Liver (tissue), 3 donors: ENCODE measurements at regions not wholly inside any gene's neighbourhood (a gene's known extent, or its start where the extent isn't known, plus 50 kb on each side); places are given as distances from the start of the nearest gene placed in this dataset.

Experiments
- FOXA1 ChIP-seq: IDR thresholded peaks from 2 replicates; pipeline ENCODE4 v1.6.1; 2016; ENCODE audit warnings: antibody characterized with exemption
- GABPA ChIP-seq, 2 donors: IDR thresholded peaks in 1 of 2; conservative IDR thresholded peaks in 1 of 2; 2 replicates each; pipeline ENCODE4 v1.6.1; 2016; ENCODE audit warnings: antibody characterized with exemption in 2 of 2, mild to moderate bottlenecking in 1 of 2, moderate library complexity in 1 of 2
- SP1 ChIP-seq: IDR thresholded peaks from 2 replicates; pipeline ENCODE4 v1.6.1; 2018; ENCODE audit warnings: antibody characterized with exemption, mild to moderate bottlenecking
- YY1 ChIP-seq: IDR thresholded peaks from 2 replicates; pipeline ENCODE4 v1.6.1; 2016; ENCODE audit warnings: antibody characterized with exemption, mild to moderate bottlenecking
- TF ChIP-seq, protein P1 (sequence below): fragments of 150-350 bp; IDR thresholded peaks from 2 replicates; pipeline ENCODE4 v1.5.1; 2017; ENCODE audit warnings: improper control_type of control experiment, low read depth, low read length; ENCODE audit not compliant: missing input control
- donor health status: healthy.
- donor health status: healthy.

DNA sequence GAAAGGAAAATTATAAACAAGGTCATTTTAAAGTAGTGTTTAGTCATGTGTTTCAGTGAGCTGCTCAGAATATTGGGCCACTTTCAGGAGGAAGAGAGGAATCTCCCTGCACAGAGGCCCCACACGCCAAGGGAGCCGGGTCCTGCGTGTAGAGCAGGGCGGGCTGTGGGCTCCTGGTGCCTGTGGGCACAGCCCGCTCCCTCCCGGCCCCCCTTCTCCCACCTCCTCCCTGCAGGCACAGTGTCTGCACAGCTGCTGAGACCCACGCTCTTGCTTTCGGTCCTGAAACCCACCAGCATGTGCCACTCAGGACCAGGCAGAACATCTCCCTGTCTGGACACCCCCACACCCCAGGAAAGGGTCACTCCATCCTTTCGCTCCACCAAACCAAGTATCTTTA is 167.6 kb upstream of the SALL3 start:
- TF ChIP-seq FOXA1 = no peak
- TF ChIP-seq, protein P1, sequence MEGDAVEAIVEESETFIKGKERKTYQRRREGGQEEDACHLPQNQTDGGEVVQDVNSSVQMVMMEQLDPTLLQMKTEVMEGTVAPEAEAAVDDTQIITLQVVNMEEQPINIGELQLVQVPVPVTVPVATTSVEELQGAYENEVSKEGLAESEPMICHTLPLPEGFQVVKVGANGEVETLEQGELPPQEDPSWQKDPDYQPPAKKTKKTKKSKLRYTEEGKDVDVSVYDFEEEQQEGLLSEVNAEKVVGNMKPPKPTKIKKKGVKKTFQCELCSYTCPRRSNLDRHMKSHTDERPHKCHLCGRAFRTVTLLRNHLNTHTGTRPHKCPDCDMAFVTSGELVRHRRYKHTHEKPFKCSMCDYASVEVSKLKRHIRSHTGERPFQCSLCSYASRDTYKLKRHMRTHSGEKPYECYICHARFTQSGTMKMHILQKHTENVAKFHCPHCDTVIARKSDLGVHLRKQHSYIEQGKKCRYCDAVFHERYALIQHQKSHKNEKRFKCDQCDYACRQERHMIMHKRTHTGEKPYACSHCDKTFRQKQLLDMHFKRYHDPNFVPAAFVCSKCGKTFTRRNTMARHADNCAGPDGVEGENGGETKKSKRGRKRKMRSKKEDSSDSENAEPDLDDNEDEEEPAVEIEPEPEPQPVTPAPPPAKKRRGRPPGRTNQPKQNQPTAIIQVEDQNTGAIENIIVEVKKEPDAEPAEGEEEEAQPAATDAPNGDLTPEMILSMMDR = no peak
- no peak for TF ChIP-seq GABPA (IDR thresholded peaks at IDR 0.05 in 1 of 2, conservative IDR thresholded peaks at IDR 0.05 in 1 of 2)
- no peak for TF ChIP-seq YY1
- TF ChIP-seq SP1 = no peak
